ENCODE measurements at regions not wholly inside any gene's neighbourhood (a gene's known extent, or its start where the extent isn't known, plus 50 kb on each side); places are given as distances from the start of the nearest gene placed in this dataset.

DNA sequence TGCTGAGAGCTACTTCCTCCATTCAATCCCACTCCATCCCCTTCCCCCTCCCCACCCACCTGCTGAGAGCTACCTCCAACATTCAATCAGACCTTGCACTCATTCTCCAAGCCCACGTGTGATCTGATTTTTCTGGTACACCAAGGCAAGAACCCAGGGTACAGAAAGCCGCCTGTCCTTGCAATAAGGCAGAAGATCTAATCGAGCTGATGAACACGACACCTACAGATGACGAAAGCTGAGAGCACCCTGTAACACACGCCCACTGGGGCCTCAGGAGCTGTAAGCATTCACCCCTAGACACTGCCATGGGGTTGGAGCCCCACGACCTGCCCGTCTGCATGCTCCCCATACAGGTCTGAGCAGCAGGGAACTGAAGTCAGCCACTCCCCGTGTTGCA, 58.3 kb downstream of the TRIML1 start:
- WGBS, 2 donors: 90 to 91% methylated on average over 9 of the region's 9 CpGs
- Histone ChIP-seq H3K4me3 (ENCODE audit: low read depth in 1 of 2, low read length in 2 of 2) (no peak overlapping the region), H3K4me1 (ENCODE audit: control insufficient read depth in 2 of 2, insufficient read depth in 2 of 2, low read length in 1 of 2) (no peaks in the 10 kb centered on the region), H3K36me3 (ENCODE audit: control insufficient read depth in 2 of 2, insufficient read depth in 2 of 2, low read length in 1 of 2) (no peaks in the 10 kb centered on the region), H3K9me3 (ENCODE audit: control insufficient read depth in 2 of 2, insufficient read depth in 1 of 2, low read depth in 1 of 2, low read length in 1 of 2) (no peaks in the 10 kb centered on the region), H3K27me3 (ENCODE audit: control insufficient read depth in 1 of 2, insufficient read depth in 2 of 2, low read length in 2 of 2) (no peaks in the 10 kb centered on the region), H3K27ac (ENCODE audit: low read depth in 2 of 2, low read length in 1 of 2) (no peak overlapping the region)

DNA sequence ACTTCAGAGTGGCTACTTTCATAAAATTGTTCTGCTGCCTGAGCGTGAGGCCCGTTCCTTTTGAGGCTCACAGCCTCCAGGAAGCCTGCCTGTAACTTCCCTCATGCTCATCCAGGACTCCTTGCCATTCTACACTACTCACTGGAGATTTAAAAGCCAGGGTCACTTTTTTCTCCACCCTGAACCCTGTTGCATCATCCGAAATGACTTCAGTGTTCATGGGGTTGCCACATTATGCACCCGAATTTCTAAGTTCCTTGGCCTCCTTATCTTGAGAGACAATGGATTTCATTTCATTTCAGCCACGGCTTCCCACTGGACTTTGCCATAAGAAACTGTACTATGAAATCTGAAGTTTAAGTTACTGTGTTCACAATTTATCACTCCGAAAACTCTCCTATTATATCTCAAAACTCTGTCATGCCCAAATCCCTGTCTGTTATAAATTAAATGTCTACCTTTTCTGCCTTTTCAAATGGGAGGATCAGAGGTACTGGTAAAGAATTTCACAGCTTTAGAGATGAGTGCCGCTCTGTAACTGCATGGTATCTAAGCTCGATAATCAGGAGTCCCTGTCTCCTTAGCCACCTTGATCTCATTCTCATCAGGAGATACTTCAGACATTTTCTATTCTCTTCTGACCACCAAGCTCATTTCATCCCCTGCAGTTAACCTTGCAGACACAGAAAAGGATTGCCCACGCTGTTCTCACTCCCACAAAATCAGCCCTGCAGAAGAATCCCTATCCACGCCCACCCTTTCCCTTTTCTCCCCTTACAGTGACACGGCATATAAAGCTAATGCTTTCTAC, 59.9 kb downstream of the TRIML1 start:
- Histone ChIP-seq H3K36me3 (ENCODE audit: control insufficient read depth in 2 of 2, insufficient read depth in 2 of 2, low read length in 1 of 2) (no peaks in the 10 kb centered on the region), H3K4me1 (ENCODE audit: control insufficient read depth in 2 of 2, insufficient read depth in 2 of 2, low read length in 1 of 2) (no peaks in the 10 kb centered on the region), H3K4me3 (ENCODE audit: low read depth in 1 of 2, low read length in 2 of 2) (no peak overlapping the region), H3K9me3 (ENCODE audit: control insufficient read depth in 2 of 2, insufficient read depth in 1 of 2, low read depth in 1 of 2, low read length in 1 of 2) (no peaks in the 10 kb centered on the region), H3K27ac (ENCODE audit: low read depth in 2 of 2, low read length in 1 of 2) (no peak overlapping the region), H3K27me3 (ENCODE audit: control insufficient read depth in 1 of 2, insufficient read depth in 2 of 2, low read length in 2 of 2) (no peaks in the 10 kb centered on the region)
- WGBS, 2 donors: 73 to 80% methylated on average over 11 of the region's 11 CpGs

DNA sequence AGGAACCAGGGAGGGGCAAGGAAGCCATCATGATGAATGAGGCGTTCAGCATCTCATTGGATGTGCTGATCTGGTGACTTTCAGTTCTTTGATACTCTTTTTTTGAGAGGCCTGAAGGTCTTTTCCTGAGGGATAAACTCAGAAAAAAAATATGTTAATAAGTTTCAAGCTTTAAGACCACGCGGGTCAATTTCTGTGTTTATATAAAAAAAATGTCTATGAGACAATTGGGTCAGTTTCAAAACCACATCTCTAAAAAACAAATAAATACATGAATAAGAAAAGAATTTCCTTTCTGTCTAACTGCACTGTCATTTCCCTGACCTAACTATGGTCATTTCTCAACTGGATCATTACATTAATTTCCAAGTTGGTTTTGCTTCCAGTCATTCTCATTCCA, 62.6 kb downstream of the TRIML1 start:
- Histone ChIP-seq H3K9me3 (ENCODE audit: control insufficient read depth in 2 of 2, insufficient read depth in 1 of 2, low read depth in 1 of 2, low read length in 1 of 2) (no peaks in the 10 kb centered on the region), H3K27ac (ENCODE audit: low read depth in 2 of 2, low read length in 1 of 2) (no peak overlapping the region), H3K4me1 (ENCODE audit: control insufficient read depth in 2 of 2, insufficient read depth in 2 of 2, low read length in 1 of 2) (no peaks in the 10 kb centered on the region), H3K4me3 (ENCODE audit: low read depth in 1 of 2, low read length in 2 of 2) (no peak overlapping the region), H3K27me3 (ENCODE audit: control insufficient read depth in 1 of 2, insufficient read depth in 2 of 2, low read length in 2 of 2) (no peaks in the 10 kb centered on the region), H3K36me3 (ENCODE audit: control insufficient read depth in 2 of 2, insufficient read depth in 2 of 2, low read length in 1 of 2) (no peaks in the 10 kb centered on the region)
- 40 to 74% methylated on average over 3 of the region's 3 CpGs for WGBS, 2 donors

DNA sequence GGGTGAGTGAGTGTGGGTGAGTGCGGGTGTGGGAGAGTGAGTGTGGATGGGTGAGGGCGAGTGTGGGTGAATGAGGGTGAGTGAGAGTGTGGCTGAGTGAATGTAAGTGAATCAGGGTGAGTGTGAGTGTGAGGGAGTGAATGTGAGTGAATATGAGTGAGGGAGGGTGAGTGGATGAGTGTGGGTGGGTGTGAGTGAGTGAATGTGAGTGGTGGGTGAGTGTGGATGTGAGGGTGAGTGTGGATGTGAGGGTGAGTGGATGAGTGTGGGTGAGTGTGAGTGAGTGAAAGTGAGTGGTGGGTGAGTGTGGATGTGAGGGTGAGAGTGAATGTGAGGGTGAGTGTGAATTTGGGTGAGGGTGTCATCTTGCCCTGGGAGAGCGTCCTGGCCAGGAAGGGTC, 67.5 kb downstream of the TRIML1 start:
- 88 to 90% methylated on average over 3 of the region's 3 CpGs for WGBS, 2 donors
- Histone ChIP-seq H3K27me3 (ENCODE audit: control insufficient read depth in 1 of 2, insufficient read depth in 2 of 2, low read length in 2 of 2) (no peaks in the 10 kb centered on the region), H3K27ac (ENCODE audit: low read depth in 2 of 2, low read length in 1 of 2) (no peak overlapping the region), H3K4me1 (ENCODE audit: control insufficient read depth in 2 of 2, insufficient read depth in 2 of 2, low read length in 1 of 2) (no peaks in the 10 kb centered on the region), H3K9me3 (ENCODE audit: control insufficient read depth in 2 of 2, insufficient read depth in 1 of 2, low read depth in 1 of 2, low read length in 1 of 2) (no peaks in the 10 kb centered on the region), H3K4me3 (ENCODE audit: low read depth in 1 of 2, low read length in 2 of 2) (no peak overlapping the region), H3K36me3 (ENCODE audit: control insufficient read depth in 2 of 2, insufficient read depth in 2 of 2, low read length in 1 of 2) (no peaks in the 10 kb centered on the region)

DNA sequence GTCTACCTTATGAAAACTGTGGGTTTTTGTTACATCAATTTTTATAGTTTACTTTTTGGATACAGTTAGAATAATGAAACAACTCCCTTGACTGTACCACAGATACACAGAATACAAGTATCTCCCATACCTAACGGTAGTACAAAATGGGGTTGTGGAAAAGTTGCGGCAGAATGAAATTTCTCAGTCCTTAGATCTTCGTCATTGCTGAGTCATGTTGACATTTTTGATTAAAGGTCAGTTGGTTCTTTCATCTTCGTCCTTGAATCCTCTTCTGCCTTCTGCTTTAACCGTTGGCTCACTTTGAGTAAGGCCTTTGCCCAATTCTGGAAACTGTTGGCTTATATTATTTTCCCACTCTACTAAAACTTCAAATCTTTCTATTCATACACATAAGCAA, 75.6 kb downstream of the TRIML1 start:
- 74 to 88% methylated on average over 5 of the region's 5 CpGs for WGBS, 2 donors
- Histone ChIP-seq H3K9me3 (ENCODE audit: control insufficient read depth in 2 of 2, insufficient read depth in 1 of 2, low read depth in 1 of 2, low read length in 1 of 2) (peaks cover 4 to 8% of the 10 kb centered on the region in 2 donors), H3K27me3 (ENCODE audit: control insufficient read depth in 1 of 2, insufficient read depth in 2 of 2, low read length in 2 of 2) (peaks cover 0 to 3% of the 10 kb centered on the region in 2 donors), H3K4me3 (ENCODE audit: low read depth in 1 of 2, low read length in 2 of 2) (no peak overlapping the region), H3K4me1 (ENCODE audit: control insufficient read depth in 2 of 2, insufficient read depth in 2 of 2, low read length in 1 of 2) (no peaks in the 10 kb centered on the region), H3K36me3 (ENCODE audit: control insufficient read depth in 2 of 2, insufficient read depth in 2 of 2, low read length in 1 of 2) (no peaks in the 10 kb centered on the region), H3K27ac (ENCODE audit: low read depth in 2 of 2, low read length in 1 of 2) (no peak overlapping the region)

DNA sequence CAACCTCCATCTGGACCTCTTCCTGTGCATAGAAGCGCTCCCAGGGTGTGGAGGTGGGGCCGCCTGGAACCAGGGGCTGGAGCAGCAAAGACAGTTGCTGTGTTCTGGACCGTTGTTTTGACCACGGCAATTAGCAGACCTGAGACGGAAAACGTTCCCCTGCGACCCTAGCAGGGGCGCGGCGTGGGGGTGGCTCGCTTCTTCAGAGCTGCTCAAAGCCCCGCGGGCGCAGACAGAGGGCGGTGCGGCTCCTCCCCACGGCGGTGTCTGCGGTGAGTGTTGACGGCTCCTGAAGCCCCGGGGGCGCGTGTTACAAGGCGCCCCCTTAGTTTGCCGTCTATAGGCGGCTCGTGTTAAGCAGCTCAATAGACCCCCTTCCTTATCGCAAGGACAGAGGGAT, 79.2 kb downstream of the TRIML1 start:
- H3K27ac ChIP-seq (ENCODE audit: low read depth in 2 of 2, low read length in 1 of 2): no peak overlapping the region
- H3K9me3 ChIP-seq (ENCODE audit: control insufficient read depth in 2 of 2, insufficient read depth in 1 of 2, low read depth in 1 of 2, low read length in 1 of 2): peaks cover 4 to 8% of the 10 kb centered on the region in 2 donors
- no peak overlapping the region for H3K4me3 ChIP-seq (ENCODE audit: low read depth in 1 of 2, low read length in 2 of 2)
- 45 to 73% methylated on average over 26 to 28 of the region's 28 CpGs for WGBS, 2 donors
- peaks cover 0 to 3% of the 10 kb centered on the region in 2 donors for H3K27me3 ChIP-seq (ENCODE audit: control insufficient read depth in 1 of 2, insufficient read depth in 2 of 2, low read length in 2 of 2)
- no peaks in the 10 kb centered on the region for H3K4me1 ChIP-seq (ENCODE audit: control insufficient read depth in 2 of 2, insufficient read depth in 2 of 2, low read length in 1 of 2)
- H3K36me3 ChIP-seq (ENCODE audit: control insufficient read depth in 2 of 2, insufficient read depth in 2 of 2, low read length in 1 of 2): no peaks in the 10 kb centered on the region

DNA sequence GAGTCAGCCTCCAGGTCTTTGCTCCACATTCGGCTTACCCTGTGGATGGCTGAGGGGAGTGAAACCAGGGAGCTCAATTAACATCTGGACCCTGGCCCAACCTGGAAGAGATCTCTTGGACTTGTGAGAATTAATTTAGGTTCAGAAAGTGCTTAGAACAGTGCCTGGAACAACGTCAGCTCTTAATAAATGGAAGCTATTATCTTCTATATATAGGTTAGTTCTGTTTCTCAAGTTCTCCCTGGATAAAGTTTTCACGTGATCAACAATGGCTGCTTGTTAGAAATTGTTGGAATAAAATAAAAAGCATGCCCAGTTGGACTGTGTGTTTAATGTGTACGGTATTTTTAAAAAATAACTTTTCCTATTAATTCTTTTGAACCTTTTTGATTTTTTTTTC, 80.8 kb downstream of the TRIML1 start:
- Histone ChIP-seq H3K27ac (ENCODE audit: low read depth in 2 of 2, low read length in 1 of 2) (no peak overlapping the region), H3K27me3 (ENCODE audit: control insufficient read depth in 1 of 2, insufficient read depth in 2 of 2, low read length in 2 of 2) (no peaks in the 10 kb centered on the region), H3K4me3 (ENCODE audit: low read depth in 1 of 2, low read length in 2 of 2) (no peak overlapping the region), H3K36me3 (ENCODE audit: control insufficient read depth in 2 of 2, insufficient read depth in 2 of 2, low read length in 1 of 2) (no peaks in the 10 kb centered on the region), H3K4me1 (ENCODE audit: control insufficient read depth in 2 of 2, insufficient read depth in 2 of 2, low read length in 1 of 2) (no peaks in the 10 kb centered on the region), H3K9me3 (ENCODE audit: control insufficient read depth in 2 of 2, insufficient read depth in 1 of 2, low read depth in 1 of 2, low read length in 1 of 2) (peaks cover 4 to 8% of the 10 kb centered on the region in 2 donors)
- WGBS, 2 donors: 74 to 80% methylated on average over 4 of the region's 4 CpGs

DNA sequence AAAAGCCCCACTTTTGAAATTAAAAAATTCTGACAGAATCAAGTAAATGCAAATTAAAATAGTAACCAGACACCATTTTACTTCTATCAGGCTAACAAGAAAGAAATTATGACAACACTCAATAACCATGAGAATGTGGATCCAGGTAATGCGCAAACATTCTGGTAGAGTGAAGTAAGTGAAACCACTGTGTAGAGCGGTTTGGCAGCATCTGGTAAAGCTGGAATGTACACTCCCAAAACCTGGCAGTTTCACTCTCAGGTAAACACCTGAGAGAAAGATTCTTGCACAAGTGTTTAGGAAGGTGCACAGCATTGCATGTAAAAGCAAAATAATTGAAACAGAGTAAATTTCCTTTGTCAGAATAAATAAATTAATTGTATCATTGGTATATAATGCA, 81.8 kb downstream of the TRIML1 start:
- no peaks in the 10 kb centered on the region for H3K27me3 ChIP-seq (ENCODE audit: control insufficient read depth in 1 of 2, insufficient read depth in 2 of 2, low read length in 2 of 2)
- 66 to 75% methylated on average over 2 of the region's 2 CpGs for WGBS, 2 donors
- no peak overlapping the region for H3K4me3 ChIP-seq (ENCODE audit: low read depth in 1 of 2, low read length in 2 of 2)
- no peak overlapping the region for H3K27ac ChIP-seq (ENCODE audit: low read depth in 2 of 2, low read length in 1 of 2)
- H3K36me3 ChIP-seq (ENCODE audit: control insufficient read depth in 2 of 2, insufficient read depth in 2 of 2, low read length in 1 of 2): no peaks in the 10 kb centered on the region
- H3K9me3 ChIP-seq (ENCODE audit: control insufficient read depth in 2 of 2, insufficient read depth in 1 of 2, low read depth in 1 of 2, low read length in 1 of 2): peaks cover 4 to 8% of the 10 kb centered on the region in 2 donors
- H3K4me1 ChIP-seq (ENCODE audit: control insufficient read depth in 2 of 2, insufficient read depth in 2 of 2, low read length in 1 of 2): no peaks in the 10 kb centered on the region

DNA sequence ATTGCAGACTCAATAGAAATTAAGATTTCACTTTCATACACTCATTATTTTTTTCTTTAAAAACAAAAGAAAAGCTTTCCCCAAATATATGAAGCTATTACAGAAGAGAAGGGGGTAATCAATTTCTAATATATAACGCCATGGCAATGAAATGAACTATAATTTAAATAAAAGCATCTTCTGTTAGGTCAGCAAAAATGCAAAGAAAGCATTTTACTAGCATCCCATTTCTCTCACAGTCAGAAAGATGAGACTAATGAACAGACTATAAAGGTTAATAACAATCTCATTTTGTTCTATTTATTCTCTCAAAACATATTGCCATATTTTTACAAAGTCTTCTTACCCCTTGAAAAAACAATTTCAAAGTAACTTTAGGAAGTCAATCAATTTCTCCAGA, 89.0 kb downstream of the TRIML1 start:
- Histone ChIP-seq H3K4me1 (ENCODE audit: control insufficient read depth in 2 of 2, insufficient read depth in 2 of 2, low read length in 1 of 2) (no peaks in the 10 kb centered on the region), H3K4me3 (ENCODE audit: low read depth in 1 of 2, low read length in 2 of 2) (no peak overlapping the region), H3K27ac (ENCODE audit: low read depth in 2 of 2, low read length in 1 of 2) (no peak overlapping the region), H3K27me3 (ENCODE audit: control insufficient read depth in 1 of 2, insufficient read depth in 2 of 2, low read length in 2 of 2) (no peaks in the 10 kb centered on the region), H3K9me3 (ENCODE audit: control insufficient read depth in 2 of 2, insufficient read depth in 1 of 2, low read depth in 1 of 2, low read length in 1 of 2) (no peaks in the 10 kb centered on the region), H3K36me3 (ENCODE audit: control insufficient read depth in 2 of 2, insufficient read depth in 2 of 2, low read length in 1 of 2) (no peaks in the 10 kb centered on the region)
- 84 to 94% methylated on average over 1 of the region's 1 CpG for WGBS, 2 donors

DNA sequence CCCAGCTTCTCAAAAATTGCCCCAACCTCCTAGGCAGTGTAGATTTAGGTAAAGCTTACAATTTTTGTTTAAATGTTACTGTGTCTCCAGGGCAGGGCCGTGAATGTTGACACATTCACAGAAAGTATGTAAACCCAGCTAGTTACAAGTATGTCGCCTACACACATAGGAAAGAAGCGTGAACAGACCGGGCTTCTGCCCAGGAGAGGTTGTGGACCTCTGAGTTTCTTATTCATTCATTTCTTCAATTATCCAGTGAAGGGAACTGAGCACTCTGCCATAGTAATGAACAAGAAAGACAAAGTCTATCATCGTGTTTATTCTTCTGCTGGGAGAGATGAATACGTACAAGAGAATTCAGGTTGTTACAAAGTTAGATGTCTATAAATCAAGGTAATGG, 93.2 kb downstream of the TRIML1 start:
- no peak overlapping the region for H3K27ac ChIP-seq (ENCODE audit: low read depth in 2 of 2, low read length in 1 of 2)
- no peak overlapping the region for H3K4me3 ChIP-seq (ENCODE audit: low read depth in 1 of 2, low read length in 2 of 2)
- H3K9me3 ChIP-seq (ENCODE audit: control insufficient read depth in 2 of 2, insufficient read depth in 1 of 2, low read depth in 1 of 2, low read length in 1 of 2): no peaks in the 10 kb centered on the region
- no peaks in the 10 kb centered on the region for H3K4me1 ChIP-seq (ENCODE audit: control insufficient read depth in 2 of 2, insufficient read depth in 2 of 2, low read length in 1 of 2)
- no peaks in the 10 kb centered on the region for H3K36me3 ChIP-seq (ENCODE audit: control insufficient read depth in 2 of 2, insufficient read depth in 2 of 2, low read length in 1 of 2)
- WGBS, 2 donors: 68 to 71% methylated on average over 6 of the region's 6 CpGs
- H3K27me3 ChIP-seq (ENCODE audit: control insufficient read depth in 1 of 2, insufficient read depth in 2 of 2, low read length in 2 of 2): no peaks in the 10 kb centered on the region

Data from esophagus (tissue), 2 donors.